Gastrocnemius medialis (tissue), 4 donors: ENCODE measurements at regions not wholly inside any gene's neighbourhood (a gene's known extent, or its start where the extent isn't known, plus 50 kb on each side); places are given as distances from the start of the nearest gene placed in this dataset.

Source experiments
- CTCF ChIP-seq, 5 experiments: fragments of 450-650 bp in 3 of 5; fragments of 200-600 bp in 2 of 5; sonication (generic) in 2 of 5; IDR thresholded peaks in 4 of 5; conservative IDR thresholded peaks in 1 of 5; 1 replicate in 4 of 5; 2 replicates in 1 of 5; pipeline ENCODE4 v1.5.1; 2016 to 2019; ENCODE audit warnings: antibody characterized with exemption in 5 of 5, mild to moderate bottlenecking in 3 of 5, moderate library complexity in 3 of 5
- POLR2A ChIP-seq, 2 donors: fragments of 450-650 bp; IDR thresholded peaks; one replicate each; pipeline ENCODE4 v1.6.1; 2017; ENCODE audit warnings: antibody characterized with exemption in 2 of 2, mild to moderate bottlenecking in 2 of 2, moderate library complexity in 2 of 2

- no peak for TF ChIP-seq CTCF (IDR thresholded peaks at IDR 0.05 in 4 of 5, conservative IDR thresholded peaks at IDR 0.05 in 1 of 5)
- TF ChIP-seq POLR2A (IDR thresholded peaks at IDR 0.05): peak; percentile 5 to 6
These were observed 131.2 kb upstream of the BTN3A2 start for GRCh38 chr6:26233649-26234420.
